GM12878 (cell line): ENCODE measurements at regions not wholly inside any gene's neighbourhood (a gene's known extent, or its start where the extent isn't known, plus 50 kb on each side); places are given as distances from the start of the nearest gene placed in this dataset.

ENCODE experiments used
- ATAC-seq: fragments of 200-7000 bp; cut with Tn5 transposase; 3 replicates; pipeline ENCODE4 v1.9.1; 2020; ENCODE audit warnings: mild to moderate bottlenecking, moderate library complexity
- BruUV-seq: library from RNA; stranded (reverse); fragments of 400-500 nt; replicated peaks from 2 replicates; lab custom pipeline; 2021; lab: Mats Ljungman, UMichigan
- CTCF ChIA-PET: fragments of 300-600 bp; sonication (Branson Sonifier 250); formaldehyde crosslinking; extraction: SDS; loops from one replicate; lab custom pipeline; 2021; ENCODE audit warnings: inconsistent platforms; lab: Yijun Ruan, JAX
- POLR2A ChIA-PET: fragments of 350-600 bp; formaldehyde crosslinking; extraction: SDS; loops from one replicate; lab custom pipeline; 2021; ENCODE audit warnings: inconsistent platforms; lab: Charles Lee
- RAD21 ChIA-PET: fragments of 300-600 bp; sonication (Branson Sonifier 250); formaldehyde crosslinking; loops from one replicate; lab custom pipeline; 2023; ENCODE audit warnings: antibody characterized with exemption; ENCODE audit not compliant: unreplicated experiment; lab: Charles Lee
- SMC1A ChIA-PET: fragments of 300-600 bp; sonication (Branson Sonifier 250); formaldehyde crosslinking; loops from one replicate; lab custom pipeline; 2023; ENCODE audit not compliant: unreplicated experiment, uncharacterized antibody; lab: Charles Lee
- DNase-seq: peaks from one replicate; pipeline ENCODE4 v3.0.0-alpha.2; 2011; ENCODE audit warnings: low read depth, low spot score
- FAIRE-seq: peaks from 3 replicates; lab custom pipeline; 2011; peaks lifted over from hg19 to GRCh38; lab: Jason Lieb, UNC
- H2AFZ ChIP-seq: 2 replicates; pipeline ENCODE4 v1.6.0; 2011; ENCODE audit warnings: low read depth, low read length, control low read depth; ENCODE audit not compliant: control insufficient read depth
- H3K27ac ChIP-seq: 2 replicates; pipeline ENCODE4 v1.5.1; 2011; ENCODE audit warnings: control low read depth; ENCODE audit not compliant: control insufficient read depth, insufficient read depth
- H3K27me3 ChIP-seq, 2 experiments: replicated peaks in 1 of 2; 2 replicates each; pipeline versions ENCODE4 v1.6.0 to v1.6.1; 2011; ENCODE audit warnings: low read length in 1 of 2; ENCODE audit not compliant: control insufficient read depth in 2 of 2, insufficient read depth in 2 of 2
- H3K36me3 ChIP-seq, 2 experiments: 2 replicates each; pipeline ENCODE4 v1.5.1; 2011; ENCODE audit warnings: low read length in 1 of 2; ENCODE audit not compliant: control insufficient read depth in 2 of 2, insufficient read depth in 2 of 2
- H3K4me1 ChIP-seq: 2 replicates; pipeline ENCODE4 v1.6.1; 2011; ENCODE audit warnings: mild to moderate bottlenecking, low read length, moderate library complexity, mixed read lengths; ENCODE audit not compliant: control insufficient read depth, insufficient read depth
- H3K4me2 ChIP-seq: 2 replicates; pipeline ENCODE4 v1.6.0; 2011; ENCODE audit warnings: control low read depth; ENCODE audit not compliant: control insufficient read depth, insufficient read depth
- H3K4me3 ChIP-seq: fragments of 200-600 bp; sonication (generic); 2 replicates; pipeline ENCODE4 v1.5.1; 2016
- H3K79me2 ChIP-seq: 2 replicates; pipeline ENCODE4 v1.6.0; 2011; ENCODE audit warnings: low read length; ENCODE audit not compliant: control insufficient read depth, insufficient read depth
- H3K9ac ChIP-seq: 2 replicates; pipeline ENCODE4 v1.8.0; 2011; ENCODE audit warnings: low read length, control low read depth, mixed read lengths; ENCODE audit not compliant: control insufficient read depth, insufficient read depth
- H3K9me3 ChIP-seq: replicated peaks from 3 replicates; pipeline ENCODE4 v1.5.1; 2011; ENCODE audit warnings: mild to moderate bottlenecking, low read length; ENCODE audit not compliant: control insufficient read depth, insufficient read depth
- H4K20me1 ChIP-seq: 2 replicates; pipeline ENCODE4 v1.6.0; 2011; ENCODE audit not compliant: control insufficient read depth, insufficient read depth
- ASH2L ChIP-seq: fragments of 300-600, 200-600 bp; sonication (generic); IDR thresholded peaks from 2 replicates; pipeline ENCODE4 v1.6.1; 2017; ENCODE audit warnings: low read depth, mild to moderate bottlenecking, borderline replicate concordance
- ATF2 ChIP-seq: IDR thresholded peaks from 2 replicates; pipeline ENCODE4 v1.6.1; 2012; ENCODE audit warnings: low read length, inconsistent platforms
- BHLHE40 ChIP-seq, 2 experiments: fragments of 450-650 bp in 1 of 2; IDR thresholded peaks; 2 replicates each; pipeline ENCODE4 v1.6.1; 2011 to 2017; ENCODE audit warnings: low read depth in 2 of 2, borderline replicate concordance in 1 of 2, improper control_type of control experiment in 1 of 2, low read length in 1 of 2, mild to moderate bottlenecking in 1 of 2
- CEBPZ ChIP-seq: fragments of 150-350 bp; IDR thresholded peaks from 2 replicates; pipeline ENCODE4 v1.6.1; 2016; ENCODE audit warnings: low read depth, low read length
- CHD1 ChIP-seq: IDR thresholded peaks from 2 replicates; pipeline ENCODE4 v1.6.1; 2012; ENCODE audit warnings: low read depth, low read length, improper control_type of control experiment
- E2F8 ChIP-seq: fragments of 450-650 bp; IDR thresholded peaks from 2 replicates; pipeline ENCODE4 v1.6.1; 2018; ENCODE audit warnings: mild to moderate bottlenecking, low read depth, moderate library complexity; ENCODE audit not compliant: partially characterized antibody
- GABPA ChIP-seq: IDR thresholded peaks from 2 replicates; pipeline ENCODE4 v1.6.1; 2014; ENCODE audit warnings: antibody characterized with exemption, low read depth, mild to moderate bottlenecking, inconsistent platforms
- MEF2B ChIP-seq: fragments of 450-650 bp; IDR thresholded peaks from 2 replicates; pipeline ENCODE4 v1.6.1; 2018; ENCODE audit warnings: mild to moderate bottlenecking, moderate library complexity; ENCODE audit not compliant: partially characterized antibody, poor library complexity, severe bottlenecking
- RCOR1 ChIP-seq: conservative IDR thresholded peaks from 2 replicates; pipeline ENCODE4 v1.6.1; 2012; ENCODE audit warnings: low read depth, low read length, improper control_type of control experiment
- SMAD1 ChIP-seq: fragments of 450-650 bp; IDR thresholded peaks from 2 replicates; pipeline ENCODE4 v1.6.1; 2018; ENCODE audit warnings: mild to moderate bottlenecking, low read depth; ENCODE audit not compliant: partially characterized antibody
- ZNF24 ChIP-seq: fragments of 450-650 bp; IDR thresholded peaks from 2 replicates; pipeline ENCODE4 v1.6.1; 2017; ENCODE audit warnings: antibody characterized with exemption, mild to moderate bottlenecking
- WGBS: methylation state at CpG from one replicate; pipeline ENCODE4 v1.1.6; 2016; ENCODE audit warnings: low lambda C conversion rate; ENCODE audit not compliant: insufficient replicate concordance, insufficient coverage; ENCODE audit errors: missing lambda C conversion rate; 5-methylcytosine and 5-hydroxymethylcytosine counted together
- in situ Hi-C: fragments of 300-500 bp; cut with MboI; formaldehyde crosslinking; loops from 9 replicates; pipeline ENCODE4 v1.14.3; 2018; ENCODE audit warnings: mixed read lengths
- intact Hi-C: fragments of 100-400 bp; cut with micrococcal nuclease; formaldehyde crosslinking; loops from one replicate; pipeline ENCODE4 v1.14.2; 2022; ENCODE audit not compliant: unreplicated experiment

- FAIRE-seq (no peak), ATAC-seq (no peak), DNase-seq (no peak)
- Histone ChIP-seq H3K79me2 (no peaks in the 10 kb centered on the region), H3K9ac (no peak overlapping the region), H3K4me3 (no peak overlapping the region), H4K20me1 (no peaks in the 10 kb centered on the region), H3K36me3 (no peaks in the 10 kb centered on the region), H2AFZ (no peak overlapping the region), H3K4me1 (no peaks in the 10 kb centered on the region), H3K9me3 (no peaks in the 10 kb centered on the region), H3K4me2 (no peak overlapping the region), H3K27me3 (no peaks in the 10 kb centered on the region), H3K27ac (no peak overlapping the region)
- 15% methylated on average over 2 of the region's 2 CpGs for WGBS
- ChIA-PET CTCF (no interaction called here), RAD21 (no interaction called here), SMC1A (interaction anchor here (0.5 kb wide), 1 partner anchor 579 kb away, joined by 3 read pairs; no protein-coding TSS in a partner anchor), POLR2A (no interaction called here)
- TF ChIP-seq MEF2B: no peak
- no peak for TF ChIP-seq RCOR1
- TF ChIP-seq GABPA: no peak
- TF ChIP-seq BHLHE40 (IDR thresholded peaks at IDR 0.05; ENCODE audit: borderline replicate concordance in 1 of 2, low read depth in 2 of 2, low read length in 1 of 2): no peak
- TF ChIP-seq ATF2: no peak
- no peak for TF ChIP-seq SMAD1
- no peak for TF ChIP-seq ZNF24
- no peak for TF ChIP-seq E2F8
- no peak for TF ChIP-seq CHD1
- no peak for TF ChIP-seq CEBPZ
- no peak for TF ChIP-seq ASH2L
- in situ Hi-C loops: no loop called here
- intact Hi-C loops: no loop called here
- no TSS peak for BruUV-seq
Observed at GRCh38 chr4:23943478-23943877, 53.6 kb upstream of the PPARGC1A start.
